ENCODE measurements at regions not wholly inside any gene's neighbourhood (a gene's known extent, or its start where the extent isn't known, plus 50 kb on each side); places are given as distances from the start of the nearest gene placed in this dataset.
A peak's percentile ranks its signal among the peaks of the same experiment; 100 is the strongest.

DNA sequence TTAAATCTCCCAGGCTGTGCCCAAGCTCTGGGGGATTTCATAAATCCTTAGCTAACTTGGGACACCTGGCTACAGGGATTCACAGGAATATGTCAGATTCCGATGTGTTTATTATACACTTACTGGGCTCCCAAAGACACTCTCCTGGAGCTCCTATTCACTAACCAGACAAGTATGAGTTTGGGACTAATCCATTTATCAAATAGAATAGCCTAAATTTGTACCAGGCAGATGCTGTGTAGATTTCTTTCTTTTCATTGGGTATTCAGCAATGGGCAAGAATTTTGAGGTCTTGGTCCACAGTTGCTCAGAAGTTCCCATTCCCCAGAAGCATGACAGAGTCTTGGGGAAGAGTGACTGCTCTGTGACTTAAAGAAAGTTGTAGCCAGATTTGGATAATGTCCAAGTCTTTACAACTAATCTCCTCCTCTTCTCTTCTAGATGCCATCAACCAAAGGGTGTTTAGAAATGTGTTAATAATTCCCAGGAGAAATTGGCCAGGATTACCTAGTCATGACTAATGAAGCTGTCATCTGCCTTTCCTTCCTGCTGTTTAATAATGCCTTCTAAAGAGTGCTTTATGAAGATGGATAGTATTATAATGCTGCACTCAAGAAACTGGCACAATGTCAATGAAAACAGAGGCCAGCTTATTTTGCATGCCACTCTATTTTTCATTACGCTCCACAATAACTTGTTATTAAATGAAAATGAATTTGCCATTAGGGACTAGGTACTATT lies 120.9 kb downstream of the CHIC2 start:
- Histone ChIP-seq H3K36me3 (replicated peaks in 1 of 2; ENCODE audit: control insufficient read depth in 1 of 2, insufficient read depth in 2 of 2, low read length in 1 of 2) (no peaks in the 10 kb centered on the region), H3F3A (replicated peaks; ENCODE audit: insufficient read depth) (peaks cover 25% of the 10 kb centered on the region), H3K4me1 (ENCODE audit: control insufficient read depth in 1 of 2, insufficient read depth in 2 of 2, low read depth in 1 of 2, low read length in 1 of 2) (peaks cover 0 to 17% of the 10 kb centered on the region in 2 experiments; a peak in 1 of 4 replicates), H3K9ac (no peak overlapping the region), H3K4me2 (peak overlapping the region; percentile 33; the same call in 1 of the 2 replicates), H3K27ac (ENCODE audit: low read depth in 2 of 2, low read length in 1 of 2) (peak overlapping the region; percentile 53 to 81; a peak in 3 of 4 replicates), H3K9me2 (no peaks in the 10 kb centered on the region), H2AFZ (ENCODE audit: low read depth) (no peak overlapping the region), H4K20me1 (ENCODE audit: insufficient read depth) (no peaks in the 10 kb centered on the region), H3K9me3 (no peaks in the 10 kb centered on the region; the same call in 1 of the 2 replicates), H3K4me3 (ENCODE audit: low read depth in 2 of 2, low read length in 1 of 2) (no peak overlapping the region), H3K27me3 (ENCODE audit: insufficient read depth) (no peaks in the 10 kb centered on the region), H3K79me2 (ENCODE audit: insufficient read depth) (no peaks in the 10 kb centered on the region)
- DNase-seq, result no peak
- ChIA-PET CTCF (interaction anchor here (0.6 to 4.8 kb wide), 5 partner anchors 10 to 291 kb away, joined by 3 to 27 read pairs (median 3); no protein-coding TSS in a partner anchor), POLR2A (interaction anchor here (0.7 kb wide), 1 partner anchor 241 kb away, joined by 3 read pairs; no protein-coding TSS in a partner anchor)
- 25% methylated on average over 2 of the region's 2 CpGs for WGBS (ENCODE audit: low lambda C conversion rate)
- TF ChIP-seq, protein P1, sequence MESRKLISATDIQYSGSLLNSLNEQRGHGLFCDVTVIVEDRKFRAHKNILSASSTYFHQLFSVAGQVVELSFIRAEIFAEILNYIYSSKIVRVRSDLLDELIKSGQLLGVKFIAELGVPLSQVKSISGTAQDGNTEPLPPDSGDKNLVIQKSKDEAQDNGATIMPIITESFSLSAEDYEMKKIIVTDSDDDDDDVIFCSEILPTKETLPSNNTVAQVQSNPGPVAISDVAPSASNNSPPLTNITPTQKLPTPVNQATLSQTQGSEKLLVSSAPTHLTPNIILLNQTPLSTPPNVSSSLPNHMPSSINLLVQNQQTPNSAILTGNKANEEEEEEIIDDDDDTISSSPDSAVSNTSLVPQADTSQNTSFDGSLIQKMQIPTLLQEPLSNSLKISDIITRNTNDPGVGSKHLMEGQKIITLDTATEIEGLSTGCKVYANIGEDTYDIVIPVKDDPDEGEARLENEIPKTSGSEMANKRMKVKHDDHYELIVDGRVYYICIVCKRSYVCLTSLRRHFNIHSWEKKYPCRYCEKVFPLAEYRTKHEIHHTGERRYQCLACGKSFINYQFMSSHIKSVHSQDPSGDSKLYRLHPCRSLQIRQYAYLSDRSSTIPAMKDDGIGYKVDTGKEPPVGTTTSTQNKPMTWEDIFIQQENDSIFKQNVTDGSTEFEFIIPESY (IDR thresholded peaks at IDR 0.05; ENCODE audit: borderline replicate concordance, low read depth), result peak; percentile 74; the same call in 1 of the 2 replicates
- TF ChIP-seq POLR2AphosphoS5 (IDR thresholded peaks at IDR 0.05; ENCODE audit: low read depth, low read length) (peak; percentile 89), SMC3 (IDR thresholded peaks at IDR 0.05; ENCODE audit: low read depth, low read length) (no peak), TEAD4 (IDR thresholded peaks at IDR 0.05; ENCODE audit: borderline replicate concordance, insufficient read depth) (peak; percentile 87), TCF12 (IDR thresholded peaks at IDR 0.05) (peak; percentile 96), MXI1 (IDR thresholded peaks at IDR 0.05; ENCODE audit: low read depth, low read length) (no peak), FOSL2 (IDR thresholded peaks at IDR 0.05; ENCODE audit: borderline replicate concordance, low read depth) (peak; percentile 85), RFX5 (IDR thresholded peaks at IDR 0.05; ENCODE audit: low read length) (no peak), FOXM1 (IDR thresholded peaks at IDR 0.05; ENCODE audit: low read depth) (peak; percentile 95), NFIC (IDR thresholded peaks at IDR 0.05; ENCODE audit: borderline replicate concordance) (peak; percentile 98), JUND (IDR thresholded peaks at IDR 0.05) (peak; percentile 94), RXRA (IDR thresholded peaks at IDR 0.05; ENCODE audit: borderline replicate concordance, low read depth) (peak; percentile 58; the same call in 1 of the 2 replicates), CHD2 (IDR thresholded peaks at IDR 0.05; ENCODE audit: low read length, partially characterized antibody) (no peak), EP300 (IDR thresholded peaks at IDR 0.05; ENCODE audit: borderline replicate concordance in 1 of 2, low read depth in 1 of 2, low read length in 1 of 2) (peak; percentile 63 to 94), ELF1 (IDR thresholded peaks at IDR 0.05) (no peak), GABPA (IDR thresholded peaks at IDR 0.05; ENCODE audit: low read depth) (no peak), GATA2 (CRISPR knock-in tag; IDR thresholded peaks at IDR 0.05) (no peak), YY1 (IDR thresholded peaks at IDR 0.05; ENCODE audit: low read depth) (no peak; the same call in 1 of the 2 replicates), SIN3A (IDR thresholded peaks at IDR 0.05; ENCODE audit: borderline replicate concordance, low read depth, low read length) (peak; percentile 60; the same call in 1 of the 2 replicates), TAF1 (IDR thresholded peaks at IDR 0.05; ENCODE audit: borderline replicate concordance, low read depth, low read length) (no peak; the same call in 1 of the 2 replicates), NRF1 (IDR thresholded peaks at IDR 0.05; ENCODE audit: low read depth, low read length) (no peak), RAD21 (IDR thresholded peaks at IDR 0.05; ENCODE audit: low read length) (no peak)
- TF ChIP-seq, protein P2, sequence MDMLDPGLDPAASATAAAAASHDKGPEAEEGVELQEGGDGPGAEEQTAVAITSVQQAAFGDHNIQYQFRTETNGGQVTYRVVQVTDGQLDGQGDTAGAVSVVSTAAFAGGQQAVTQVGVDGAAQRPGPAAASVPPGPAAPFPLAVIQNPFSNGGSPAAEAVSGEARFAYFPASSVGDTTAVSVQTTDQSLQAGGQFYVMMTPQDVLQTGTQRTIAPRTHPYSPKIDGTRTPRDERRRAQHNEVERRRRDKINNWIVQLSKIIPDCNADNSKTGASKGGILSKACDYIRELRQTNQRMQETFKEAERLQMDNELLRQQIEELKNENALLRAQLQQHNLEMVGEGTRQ (IDR thresholded peaks at IDR 0.05; ENCODE audit: borderline replicate concordance, low read depth, low read length), result no peak
- TF ChIP-seq, protein P3, sequence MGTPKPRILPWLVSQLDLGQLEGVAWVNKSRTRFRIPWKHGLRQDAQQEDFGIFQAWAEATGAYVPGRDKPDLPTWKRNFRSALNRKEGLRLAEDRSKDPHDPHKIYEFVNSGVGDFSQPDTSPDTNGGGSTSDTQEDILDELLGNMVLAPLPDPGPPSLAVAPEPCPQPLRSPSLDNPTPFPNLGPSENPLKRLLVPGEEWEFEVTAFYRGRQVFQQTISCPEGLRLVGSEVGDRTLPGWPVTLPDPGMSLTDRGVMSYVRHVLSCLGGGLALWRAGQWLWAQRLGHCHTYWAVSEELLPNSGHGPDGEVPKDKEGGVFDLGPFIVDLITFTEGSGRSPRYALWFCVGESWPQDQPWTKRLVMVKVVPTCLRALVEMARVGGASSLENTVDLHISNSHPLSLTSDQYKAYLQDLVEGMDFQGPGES (IDR thresholded peaks at IDR 0.05; ENCODE audit: low read depth, low read length), result no peak
- TF ChIP-seq, protein P4, sequence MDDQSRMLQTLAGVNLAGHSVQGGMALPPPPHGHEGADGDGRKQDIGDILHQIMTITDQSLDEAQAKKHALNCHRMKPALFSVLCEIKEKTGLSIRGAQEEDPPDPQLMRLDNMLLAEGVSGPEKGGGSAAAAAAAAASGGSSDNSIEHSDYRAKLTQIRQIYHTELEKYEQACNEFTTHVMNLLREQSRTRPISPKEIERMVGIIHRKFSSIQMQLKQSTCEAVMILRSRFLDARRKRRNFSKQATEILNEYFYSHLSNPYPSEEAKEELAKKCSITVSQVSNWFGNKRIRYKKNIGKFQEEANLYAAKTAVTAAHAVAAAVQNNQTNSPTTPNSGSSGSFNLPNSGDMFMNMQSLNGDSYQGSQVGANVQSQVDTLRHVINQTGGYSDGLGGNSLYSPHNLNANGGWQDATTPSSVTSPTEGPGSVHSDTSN (IDR thresholded peaks at IDR 0.05), result peak; percentile 97
- TF ChIP-seq, protein P5, sequence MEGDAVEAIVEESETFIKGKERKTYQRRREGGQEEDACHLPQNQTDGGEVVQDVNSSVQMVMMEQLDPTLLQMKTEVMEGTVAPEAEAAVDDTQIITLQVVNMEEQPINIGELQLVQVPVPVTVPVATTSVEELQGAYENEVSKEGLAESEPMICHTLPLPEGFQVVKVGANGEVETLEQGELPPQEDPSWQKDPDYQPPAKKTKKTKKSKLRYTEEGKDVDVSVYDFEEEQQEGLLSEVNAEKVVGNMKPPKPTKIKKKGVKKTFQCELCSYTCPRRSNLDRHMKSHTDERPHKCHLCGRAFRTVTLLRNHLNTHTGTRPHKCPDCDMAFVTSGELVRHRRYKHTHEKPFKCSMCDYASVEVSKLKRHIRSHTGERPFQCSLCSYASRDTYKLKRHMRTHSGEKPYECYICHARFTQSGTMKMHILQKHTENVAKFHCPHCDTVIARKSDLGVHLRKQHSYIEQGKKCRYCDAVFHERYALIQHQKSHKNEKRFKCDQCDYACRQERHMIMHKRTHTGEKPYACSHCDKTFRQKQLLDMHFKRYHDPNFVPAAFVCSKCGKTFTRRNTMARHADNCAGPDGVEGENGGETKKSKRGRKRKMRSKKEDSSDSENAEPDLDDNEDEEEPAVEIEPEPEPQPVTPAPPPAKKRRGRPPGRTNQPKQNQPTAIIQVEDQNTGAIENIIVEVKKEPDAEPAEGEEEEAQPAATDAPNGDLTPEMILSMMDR (IDR thresholded peaks at IDR 0.05), result no peak
- TF ChIP-seq, protein P6, sequence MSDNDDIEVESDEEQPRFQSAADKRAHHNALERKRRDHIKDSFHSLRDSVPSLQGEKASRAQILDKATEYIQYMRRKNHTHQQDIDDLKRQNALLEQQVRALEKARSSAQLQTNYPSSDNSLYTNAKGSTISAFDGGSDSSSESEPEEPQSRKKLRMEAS (IDR thresholded peaks at IDR 0.05; ENCODE audit: low read depth), result peak; percentile 74; the same call in 1 of the 2 replicates
